GM19467 (cell line): ENCODE measurements at regions not wholly inside any gene's neighbourhood (a gene's known extent, or its start where the extent isn't known, plus 50 kb on each side); places are given as distances from the start of the nearest gene placed in this dataset.

Experiments used
- ATAC-seq: cut with Tn5 transposase; IDR thresholded peaks from one replicate; pipeline ENCODE4 v1.9.1; 2021; ENCODE audit warnings: mild to moderate bottlenecking, moderate library complexity; ENCODE audit not compliant: unreplicated experiment

- ATAC-seq: no peak
Observed at GRCh38 chr1:68332041-68332440, 99.7 kb upstream of the WLS start.

GRCh38 chr1:68331117-68331865 is 99.0 kb upstream of the WLS start:
- ATAC-seq: no peak

GRCh38 chr1:68330391-68330790 is 98.1 kb upstream of the WLS start:
- ATAC-seq: no peak

GRCh38 chr1:68329096-68329835 is 96.9 kb upstream of the WLS start:
- ATAC-seq: no peak

GRCh38 chr1:68328490-68328889 is 96.2 kb upstream of the WLS start:
- ATAC-seq: no peak

DNA sequence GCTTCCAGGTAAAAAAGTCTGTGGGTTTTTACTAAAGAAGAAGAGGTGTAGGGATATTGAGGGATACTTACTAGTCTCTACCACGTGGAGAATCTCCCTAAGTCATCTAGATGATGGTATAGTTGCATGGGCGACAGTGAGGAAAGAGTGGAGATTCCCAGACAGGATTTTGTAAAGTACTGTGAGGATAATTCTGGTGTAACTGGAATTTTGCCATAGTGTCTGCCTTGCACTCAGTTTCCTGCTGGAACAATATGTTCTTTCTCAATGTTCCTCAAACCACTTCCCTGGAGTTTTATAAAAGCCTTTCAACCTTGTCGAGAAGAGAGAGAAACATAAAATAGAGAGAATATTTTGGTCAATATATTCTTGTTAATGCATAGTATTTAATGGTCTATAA is 95.1 kb upstream of the WLS start:
- no peak for ATAC-seq

GRCh38 chr1:68326481-68326880 is 94.2 kb upstream of the WLS start:
- no peak for ATAC-seq

- no peak for ATAC-seq
Observed at GRCh38 chr1:68324316-68324715, 92.0 kb upstream of the WLS start.

DNA sequence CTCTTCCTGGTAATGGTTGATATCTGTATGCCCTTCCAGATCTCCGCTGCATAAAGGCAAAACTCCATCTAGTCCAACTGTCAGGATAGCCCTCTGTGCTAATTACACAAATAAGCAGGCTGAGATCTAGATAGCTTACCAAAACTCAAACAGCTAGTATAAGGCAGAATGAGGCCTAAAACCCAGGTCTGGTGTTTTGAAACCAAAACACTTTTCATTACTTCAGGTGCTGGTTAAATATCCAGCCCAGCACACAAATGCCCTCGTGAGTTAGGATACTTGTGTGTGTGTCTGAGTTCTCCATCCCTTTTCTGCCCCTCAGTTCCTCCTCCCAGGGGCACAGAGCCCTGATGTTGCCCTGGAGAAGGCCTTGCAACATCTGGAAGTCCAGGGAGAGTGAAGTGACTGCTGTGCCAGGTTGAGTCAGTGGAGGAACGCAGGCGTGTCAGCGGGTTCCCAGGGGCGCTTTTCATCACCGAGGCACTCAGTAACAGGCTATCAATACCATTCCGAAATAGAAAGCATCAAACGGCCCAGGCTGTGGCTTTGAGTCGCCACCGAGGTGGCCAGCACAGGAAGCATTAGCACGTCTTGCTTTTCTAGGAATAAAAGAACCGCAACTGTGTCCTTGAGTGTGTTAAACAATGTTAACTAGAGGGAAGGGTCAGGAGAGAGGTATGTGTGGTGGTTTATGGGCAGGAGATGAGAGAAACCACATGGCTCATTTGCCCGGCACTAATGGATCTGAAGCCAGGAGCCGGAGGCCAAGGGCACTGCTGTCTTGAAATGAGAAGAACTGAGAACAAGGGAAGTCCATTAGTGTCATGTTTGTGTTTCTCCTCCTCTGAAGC is 90.7 kb upstream of the WLS start:
- ATAC-seq: no peak

- ATAC-seq: no peak
Observed at GRCh38 chr1:68322096-68322495, 89.8 kb upstream of the WLS start.

- ATAC-seq: no peak
Observed at GRCh38 chr1:68321084-68321685, 88.9 kb upstream of the WLS start.

GRCh38 chr1:68320349-68320748 is 88.0 kb upstream of the WLS start:
- ATAC-seq: no peak

DNA sequence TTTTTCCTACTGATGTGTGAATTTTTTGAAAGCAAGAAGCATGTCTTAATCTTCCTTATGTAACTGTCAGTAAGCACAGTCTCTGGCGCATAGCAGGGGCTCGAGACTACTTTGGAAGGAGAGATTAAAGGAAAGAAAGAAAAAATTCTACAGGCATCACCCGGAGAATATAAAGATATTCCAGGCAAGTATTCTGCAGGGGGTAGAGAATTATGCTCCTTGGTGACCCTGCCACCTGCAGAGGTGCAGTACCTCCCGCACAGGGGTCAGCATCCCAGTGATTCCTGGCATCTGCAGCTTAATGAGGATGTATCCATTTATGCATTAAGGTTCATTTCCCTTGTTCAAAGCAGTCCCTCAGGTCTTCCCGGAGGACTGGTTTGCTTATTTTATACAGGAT is 87.6 kb upstream of the WLS start:
- ATAC-seq: no peak

DNA sequence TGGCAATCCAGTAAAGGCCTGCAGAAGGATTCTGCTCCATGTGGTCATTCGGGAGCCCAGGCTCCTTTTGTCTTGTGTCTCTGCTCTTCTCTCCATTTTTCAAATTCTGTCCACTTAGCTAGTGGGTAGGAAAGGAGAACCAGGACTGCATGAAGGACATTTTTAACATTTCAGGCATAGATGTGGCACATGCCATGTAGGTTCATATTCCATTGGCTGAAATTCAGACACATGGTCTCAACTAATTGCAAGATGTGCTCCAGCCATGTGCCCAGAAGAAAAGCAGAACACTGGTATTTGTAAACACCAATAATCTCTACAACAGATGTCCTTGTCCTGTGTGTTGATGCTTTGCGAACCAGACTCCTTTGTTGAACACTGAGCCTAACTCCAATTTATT is 85.2 kb upstream of the WLS start:
- ATAC-seq: no peak

DNA sequence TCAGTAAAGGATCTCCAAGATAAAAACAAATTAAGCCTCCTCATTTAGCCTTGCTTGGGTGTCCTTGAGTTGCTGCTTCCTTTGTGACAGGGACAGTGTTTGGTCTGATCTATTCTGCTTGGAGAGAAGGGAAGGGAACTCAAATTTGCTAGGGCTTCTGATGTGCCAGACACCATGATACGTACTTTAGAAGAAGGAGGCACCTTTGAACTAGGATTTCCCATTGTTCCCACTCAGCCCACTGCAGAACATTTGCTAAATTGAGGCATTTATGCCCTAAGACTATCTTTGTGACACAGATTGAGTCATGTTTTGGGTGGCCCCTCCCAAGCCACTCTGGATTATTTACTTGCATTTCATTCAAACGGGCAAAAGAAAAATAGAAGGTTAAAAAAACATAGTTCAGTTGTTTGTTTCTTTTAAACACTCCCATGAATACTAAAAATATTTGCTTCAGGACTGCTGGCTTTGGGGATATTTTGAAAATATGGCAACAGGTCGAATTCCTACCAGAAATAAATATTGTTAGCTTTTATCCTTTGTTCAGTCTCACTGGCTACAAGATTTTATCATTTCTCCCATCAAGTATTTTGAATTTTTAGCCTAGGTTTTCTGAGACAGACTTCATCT is 81.9 kb upstream of the WLS start:
- no peak for ATAC-seq

DNA sequence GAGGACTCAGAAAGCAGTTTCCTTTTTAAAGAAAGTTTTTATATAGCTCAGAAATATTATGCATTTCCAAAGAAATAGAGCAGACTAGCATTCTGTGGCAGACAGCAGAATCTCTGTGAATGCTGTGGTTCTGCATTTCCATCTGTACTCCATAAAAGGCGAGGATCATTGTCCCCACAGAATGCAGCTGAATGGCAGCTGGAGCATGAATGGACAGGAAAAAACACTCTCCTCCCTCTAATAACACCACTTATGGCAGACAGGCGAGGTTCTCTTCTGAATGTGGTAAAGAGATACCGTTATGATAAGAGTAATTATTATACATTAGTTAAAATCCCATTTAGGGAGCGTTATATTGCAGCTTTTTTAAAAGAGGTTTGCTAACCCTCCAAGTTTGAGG is 81.4 kb upstream of the WLS start:
- ATAC-seq: no peak

DNA sequence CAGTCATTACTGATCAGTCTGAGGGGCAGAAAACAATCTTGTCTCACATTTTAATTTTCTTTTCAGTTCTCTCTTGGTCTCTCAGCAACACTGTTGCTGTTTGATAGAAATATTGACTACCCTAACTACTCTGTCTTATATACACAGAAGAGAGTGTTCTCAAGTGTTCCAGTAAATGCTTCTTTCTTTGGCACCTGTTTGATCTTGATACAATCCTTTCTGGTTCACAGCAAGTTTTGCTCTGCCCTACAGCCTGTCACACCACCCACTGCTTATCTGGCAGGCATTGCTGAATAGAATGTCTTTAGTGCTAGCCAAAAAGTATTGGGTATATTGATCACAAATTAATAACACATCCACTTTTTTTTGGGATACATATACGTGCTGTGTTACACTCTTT is 75.7 kb upstream of the WLS start:
- no peak for ATAC-seq

DNA sequence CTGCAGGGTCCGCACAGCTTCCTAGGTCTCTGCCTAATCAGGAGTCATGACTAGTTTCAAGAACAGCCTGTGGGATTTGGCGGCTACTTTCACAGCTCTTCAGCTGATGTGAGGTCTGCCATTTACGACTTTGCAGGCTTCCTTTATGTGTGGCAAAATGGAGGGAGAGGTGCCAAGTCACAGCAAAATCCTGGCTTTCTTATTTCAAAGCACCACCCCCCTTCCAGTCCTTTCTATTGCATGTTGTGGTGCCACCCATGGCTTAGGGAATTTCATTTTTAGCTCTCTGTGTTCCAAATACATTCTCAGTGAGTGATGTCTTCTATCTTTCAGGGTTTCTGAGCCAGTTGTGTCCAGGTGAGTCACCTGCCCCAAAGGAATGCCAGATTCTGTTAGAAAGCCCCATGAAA is 75.1 kb upstream of the WLS start:
- no peak for ATAC-seq

DNA sequence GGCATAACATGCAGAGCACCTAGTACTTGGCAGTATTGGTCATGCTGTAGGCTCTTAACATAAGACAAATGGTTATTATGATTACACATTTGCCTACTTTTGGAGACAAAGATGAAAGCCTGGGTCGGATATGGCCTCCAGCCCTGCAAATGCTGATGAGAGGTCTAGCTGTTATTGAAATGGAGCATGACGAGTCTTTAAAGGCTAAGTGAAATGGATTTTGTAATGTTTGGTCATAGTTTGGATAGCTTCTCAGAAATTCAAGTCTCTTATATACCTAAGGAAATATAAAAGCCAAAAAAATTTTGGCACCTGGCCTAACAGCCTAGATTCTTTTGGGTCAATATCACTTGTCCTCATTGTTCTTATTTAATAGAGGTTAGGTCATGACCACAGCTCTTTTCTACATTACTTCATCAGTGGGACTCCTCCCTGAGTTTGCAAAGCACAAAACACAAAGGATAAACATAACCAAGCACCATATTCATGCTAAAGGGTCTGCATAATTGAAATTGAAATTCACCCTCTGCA is 69.2 kb upstream of the WLS start:
- no peak for ATAC-seq

DNA sequence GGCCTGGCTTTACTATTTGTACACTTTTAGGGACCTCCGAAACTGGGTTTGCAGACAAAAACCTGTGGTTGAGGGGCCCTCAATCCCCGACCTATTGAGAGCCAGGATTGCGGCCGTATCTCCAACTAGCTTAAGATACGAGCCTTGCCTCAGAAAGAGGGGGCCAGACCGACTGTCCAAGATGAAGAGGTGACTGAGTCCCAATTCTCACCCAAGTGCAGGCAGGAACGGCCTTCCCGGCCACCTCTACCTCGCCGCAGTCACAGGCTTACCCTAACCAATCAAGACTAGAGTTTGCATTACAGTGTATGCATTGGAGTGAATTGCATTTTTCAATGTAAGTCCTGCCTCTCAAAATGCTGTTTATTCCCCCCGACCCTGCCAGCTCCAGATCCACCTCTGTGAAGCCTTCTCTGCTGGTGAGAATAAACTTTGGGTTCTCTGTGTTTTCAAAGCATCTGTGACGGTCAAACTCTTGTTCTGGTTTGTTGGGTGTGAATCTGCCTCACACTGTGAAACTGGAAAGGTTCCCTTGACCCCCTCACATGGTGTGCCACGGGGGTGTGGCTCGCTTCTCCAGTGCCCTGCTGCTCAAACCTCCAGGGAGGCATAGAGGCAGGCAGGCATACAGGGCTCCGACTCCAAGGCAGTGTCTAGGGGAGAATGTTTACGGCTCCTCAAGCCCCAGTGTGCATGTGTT is 62.2 kb upstream of the WLS start:
- ATAC-seq: no peak
